ENCODE measurements at regions not wholly inside any gene's neighbourhood (a gene's known extent, or its start where the extent isn't known, plus 50 kb on each side); places are given as distances from the start of the nearest gene placed in this dataset.
"Not testable (repeated sequence)": the region's sequence is repeated elsewhere in the genome, so short reads cannot be mapped to it uniquely, and the experiment has no call there.

- TF ChIP-seq, protein P1, sequence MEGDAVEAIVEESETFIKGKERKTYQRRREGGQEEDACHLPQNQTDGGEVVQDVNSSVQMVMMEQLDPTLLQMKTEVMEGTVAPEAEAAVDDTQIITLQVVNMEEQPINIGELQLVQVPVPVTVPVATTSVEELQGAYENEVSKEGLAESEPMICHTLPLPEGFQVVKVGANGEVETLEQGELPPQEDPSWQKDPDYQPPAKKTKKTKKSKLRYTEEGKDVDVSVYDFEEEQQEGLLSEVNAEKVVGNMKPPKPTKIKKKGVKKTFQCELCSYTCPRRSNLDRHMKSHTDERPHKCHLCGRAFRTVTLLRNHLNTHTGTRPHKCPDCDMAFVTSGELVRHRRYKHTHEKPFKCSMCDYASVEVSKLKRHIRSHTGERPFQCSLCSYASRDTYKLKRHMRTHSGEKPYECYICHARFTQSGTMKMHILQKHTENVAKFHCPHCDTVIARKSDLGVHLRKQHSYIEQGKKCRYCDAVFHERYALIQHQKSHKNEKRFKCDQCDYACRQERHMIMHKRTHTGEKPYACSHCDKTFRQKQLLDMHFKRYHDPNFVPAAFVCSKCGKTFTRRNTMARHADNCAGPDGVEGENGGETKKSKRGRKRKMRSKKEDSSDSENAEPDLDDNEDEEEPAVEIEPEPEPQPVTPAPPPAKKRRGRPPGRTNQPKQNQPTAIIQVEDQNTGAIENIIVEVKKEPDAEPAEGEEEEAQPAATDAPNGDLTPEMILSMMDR (IDR thresholded peaks at IDR 0.05; ENCODE audit: low read length) = not testable (repeated sequence)
- TF ChIP-seq EZH2 (optimal IDR thresholded peaks at IDR 0.05; ENCODE audit: low read depth, low read length); EZH2phosphoT487 (IDR thresholded peaks at IDR 0.05; ENCODE audit: low read length): not testable (repeated sequence)
Observed at GRCh38 chr1:172728705-172729104, 69.8 kb downstream of the FASLG start.

All from MM.1S (cell line).